Adrenal gland (tissue), 5 donors: ENCODE measurements at regions not wholly inside any gene's neighbourhood (a gene's known extent, or its start where the extent isn't known, plus 50 kb on each side); places are given as distances from the start of the nearest gene placed in this dataset.

ENCODE experiments used
- CTCF ChIP-seq, 6 experiments: fragments of 450-650 bp in 4 of 6; fragments of 200-600 bp in 2 of 6; sonication (generic) in 1 of 6; IDR thresholded peaks; 1 replicate in 5 of 6; 2 replicates in 1 of 6; pipeline versions ENCODE4 v1.5.1 to v1.8.0; 2016 to 2021; ENCODE audit warnings: antibody characterized with exemption in 6 of 6, mild to moderate bottlenecking in 2 of 6, moderate library complexity in 1 of 6
- POLR2A ChIP-seq, 2 donors: fragments of 450-650 bp; IDR thresholded peaks; one replicate each; pipeline ENCODE4 v1.6.1; 2017; ENCODE audit warnings: antibody characterized with exemption in 2 of 2, mild to moderate bottlenecking in 2 of 2, moderate library complexity in 1 of 2
- donor health status: DM: no; HTN: no; CAD: no.

- no peak for TF ChIP-seq CTCF (IDR thresholded peaks at IDR 0.05)
- no peak for TF ChIP-seq POLR2A (IDR thresholded peaks at IDR 0.05)
Observed at GRCh38 chr2:140027320-140027719, 1247.1 kb upstream of the NXPH2 start.
